NCI-H1694 treated with DMSO at 0.1 percent for 48 hours (cell line): ENCODE measurements at regions not wholly inside any gene's neighbourhood (a gene's known extent, or its start where the extent isn't known, plus 50 kb on each side); places are given as distances from the start of the nearest gene placed in this dataset.
A peak's percentile ranks its signal among the peaks of the same experiment; 100 is the strongest.
"Not testable (repeated sequence)": the region's sequence is repeated elsewhere in the genome, so short reads cannot be mapped to it uniquely, and the experiment has no call there.

Experiments
- DNase-seq: peaks from one replicate; lab custom pipeline; 2025; lab: John Stamatoyannopoulos, UW

GRCh38 chr18:73544032-73544431, 603.6 kb downstream of the FBXO15 start:
- no peak for DNase-seq

- no peak for DNase-seq
These were observed 611.6 kb downstream of the FBXO15 start for GRCh38 chr18:73535990-73536389.

- no peak for DNase-seq
These were observed 612.4 kb downstream of the FBXO15 start for GRCh38 chr18:73535189-73535588.

- no peak for DNase-seq
These were observed 616.0 kb downstream of the FBXO15 start for GRCh38 chr18:73531601-73532000.

GRCh38 chr18:73528066-73528465, 619.6 kb downstream of the FBXO15 start:
- DNase-seq, result no peak

- no peak for DNase-seq
These were observed 627.4 kb downstream of the FBXO15 start for GRCh38 chr18:73520229-73520628.

GRCh38 chr18:73516056-73516455, 631.6 kb downstream of the FBXO15 start:
- not testable (repeated sequence) for DNase-seq

GRCh38 chr18:73514449-73514848, 633.2 kb downstream of the FBXO15 start:
- DNase-seq, result no peak

GRCh38 chr18:73511771-73512503, 635.7 kb downstream of the FBXO15 start:
- DNase-seq, result no peak

GRCh38 chr18:73509460-73509859, 638.2 kb downstream of the FBXO15 start:
- no peak for DNase-seq

GRCh38 chr18:73503326-73503725, 635.5 kb upstream of the NETO1 start:
- DNase-seq, result no peak

- DNase-seq, result no peak
These were observed 620.2 kb upstream of the NETO1 start for GRCh38 chr18:73487966-73488365.

GRCh38 chr18:73485166-73485565, 617.4 kb upstream of the NETO1 start:
- DNase-seq, result peak; percentile 15

GRCh38 chr18:73482901-73483300, 615.1 kb upstream of the NETO1 start:
- DNase-seq, result no peak

GRCh38 chr18:73479477-73479876, 611.7 kb upstream of the NETO1 start:
- DNase-seq, result no peak

- no peak for DNase-seq
These were observed 610.4 kb upstream of the NETO1 start for GRCh38 chr18:73478191-73478590.

GRCh38 chr18:73476031-73476430, 608.2 kb upstream of the NETO1 start:
- DNase-seq, result no peak

GRCh38 chr18:73462092-73462491, 594.3 kb upstream of the NETO1 start:
- DNase-seq, result no peak

GRCh38 chr18:73461780-73462059, 593.9 kb upstream of the NETO1 start:
- DNase-seq, result no peak

- DNase-seq, result no peak
These were observed 593.4 kb upstream of the NETO1 start for GRCh38 chr18:73461038-73461779.

GRCh38 chr18:73458186-73458964, 590.6 kb upstream of the NETO1 start:
- no peak for DNase-seq

GRCh38 chr18:73456643-73457042, 588.9 kb upstream of the NETO1 start:
- no peak for DNase-seq

- no peak for DNase-seq
These were observed 585.1 kb upstream of the NETO1 start for GRCh38 chr18:73452866-73453265.
